GM12878 (cell line): ENCODE measurements at regions not wholly inside any gene's neighbourhood (a gene's known extent, or its start where the extent isn't known, plus 50 kb on each side); places are given as distances from the start of the nearest gene placed in this dataset.

Source experiments
- BHLHE40 ChIP-seq, 2 experiments: fragments of 450-650 bp in 1 of 2; IDR thresholded peaks; 2 replicates each; pipeline ENCODE4 v1.6.1; 2011 to 2017; ENCODE audit warnings: low read depth in 2 of 2, borderline replicate concordance in 1 of 2, improper control_type of control experiment in 1 of 2, low read length in 1 of 2, mild to moderate bottlenecking in 1 of 2
- CBFB ChIP-seq: IDR thresholded peaks from 2 replicates; pipeline ENCODE4 v1.6.1; 2016; ENCODE audit warnings: antibody characterized with exemption, low read depth
- CREB1 ChIP-seq: IDR thresholded peaks from 2 replicates; pipeline ENCODE4 v1.6.1; 2012; ENCODE audit warnings: low read depth, mild to moderate bottlenecking, inconsistent platforms
- EP300 ChIP-seq, 2 experiments: fragments of 150-350 bp in 1 of 2; IDR thresholded peaks; 2 replicates each; pipeline ENCODE4 v1.6.1; 2011 to 2012; ENCODE audit warnings: low read depth in 2 of 2, low read length in 2 of 2, borderline replicate concordance in 1 of 2, improper control_type of control experiment in 1 of 2, inconsistent platforms in 1 of 2; ENCODE audit not compliant: control insufficient read depth in 1 of 2
- EZH2 ChIP-seq: IDR thresholded peaks from 2 replicates; pipeline ENCODE4 v1.6.1; 2012; ENCODE audit warnings: low read depth, mild to moderate bottlenecking, control low read depth, inconsistent platforms, low read length, borderline replicate concordance; ENCODE audit not compliant: control insufficient read depth
- NR2C1 ChIP-seq: fragments of 450-650 bp; IDR thresholded peaks from 2 replicates; pipeline ENCODE4 v1.6.1; 2017; ENCODE audit warnings: antibody characterized with exemption, mild to moderate bottlenecking, moderate library complexity
- POLR2A ChIP-seq: IDR thresholded peaks from 2 replicates; pipeline ENCODE4 v1.6.1; 2011; ENCODE audit warnings: low read depth, mild to moderate bottlenecking, low read length
- POLR2AphosphoS5 ChIP-seq: IDR thresholded peaks from 2 replicates; pipeline ENCODE4 v1.6.1; 2011; ENCODE audit warnings: mild to moderate bottlenecking, low read length, inconsistent platforms
- RAD51 ChIP-seq: fragments of 450-650 bp; IDR thresholded peaks from 2 replicates; pipeline ENCODE4 v1.6.1; 2016; ENCODE audit warnings: moderate library complexity, mild to moderate bottlenecking, inconsistent platforms
- RFX5 ChIP-seq: IDR thresholded peaks from 2 replicates; pipeline ENCODE4 v1.6.1; 2011; ENCODE audit warnings: low read depth, low read length, improper control_type of control experiment
- SP1 ChIP-seq: IDR thresholded peaks from one replicate; pipeline ENCODE4 v1.6.1; 2011; ENCODE audit warnings: low read depth, low read length
- TF ChIP-seq, protein P1 (sequence below): IDR thresholded peaks from 2 replicates; pipeline ENCODE4 v1.6.1; 2011; ENCODE audit warnings: mild to moderate bottlenecking, low read depth, low read length, moderate library complexity; ENCODE audit not compliant: insufficient replicate concordance
- TF ChIP-seq, protein P2 (sequence below), 3 experiments: IDR thresholded peaks in 2 of 3; conservative IDR thresholded peaks in 1 of 3; 2 replicates each; pipeline ENCODE4 v1.5.1; 2011; ENCODE audit warnings: low read depth in 3 of 3, low read length in 3 of 3, mild to moderate bottlenecking in 3 of 3, control low read depth in 2 of 3, moderate library complexity in 2 of 3, inconsistent platforms in 1 of 3, mixed read lengths in 1 of 3; ENCODE audit not compliant: control insufficient read depth in 2 of 3, insufficient read depth in 1 of 3; ENCODE audit errors: extremely low read depth in 1 of 3
- TF ChIP-seq, protein P3 (sequence below): IDR thresholded peaks from 2 replicates; pipeline ENCODE4 v1.6.1; 2012; ENCODE audit warnings: low read depth, low read length, improper control_type of control experiment

DNA sequence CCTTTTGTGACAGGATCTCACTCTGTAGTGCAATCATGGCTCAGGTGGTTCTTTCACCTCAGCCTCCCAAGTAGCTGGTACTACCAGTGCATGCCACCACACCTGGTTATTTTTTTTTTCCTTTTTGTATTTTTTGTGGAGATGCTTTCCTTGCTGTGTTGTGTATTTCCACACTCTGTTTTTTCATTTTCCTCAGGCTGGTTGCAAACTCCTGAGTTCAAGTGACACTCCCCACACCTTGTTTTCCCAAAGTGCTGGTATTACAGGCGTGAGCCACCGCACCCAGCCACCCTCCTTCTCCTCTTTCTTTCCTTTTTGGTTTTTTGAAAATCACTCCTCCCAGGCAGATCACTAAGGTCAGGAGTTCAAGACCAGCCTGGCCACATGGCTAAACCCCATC lies 65.0 kb downstream of the MYCN start:
- TF ChIP-seq RAD51 (no peak), NR2C1 (no peak), RFX5 (no peak), POLR2AphosphoS5 (no peak), POLR2A (no peak), CBFB (no peak), CREB1 (no peak), SP1 (no peak), EP300 (IDR thresholded peaks at IDR 0.05; ENCODE audit: borderline replicate concordance in 1 of 2, control insufficient read depth in 1 of 2, low read depth in 2 of 2, low read length in 2 of 2) (no peak), BHLHE40 (IDR thresholded peaks at IDR 0.05; ENCODE audit: borderline replicate concordance in 1 of 2, low read depth in 2 of 2, low read length in 1 of 2) (no peak), EZH2 (no peak)
- TF ChIP-seq, protein P1, sequence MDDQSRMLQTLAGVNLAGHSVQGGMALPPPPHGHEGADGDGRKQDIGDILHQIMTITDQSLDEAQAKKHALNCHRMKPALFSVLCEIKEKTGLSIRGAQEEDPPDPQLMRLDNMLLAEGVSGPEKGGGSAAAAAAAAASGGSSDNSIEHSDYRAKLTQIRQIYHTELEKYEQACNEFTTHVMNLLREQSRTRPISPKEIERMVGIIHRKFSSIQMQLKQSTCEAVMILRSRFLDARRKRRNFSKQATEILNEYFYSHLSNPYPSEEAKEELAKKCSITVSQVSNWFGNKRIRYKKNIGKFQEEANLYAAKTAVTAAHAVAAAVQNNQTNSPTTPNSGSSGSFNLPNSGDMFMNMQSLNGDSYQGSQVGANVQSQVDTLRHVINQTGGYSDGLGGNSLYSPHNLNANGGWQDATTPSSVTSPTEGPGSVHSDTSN: no peak
- TF ChIP-seq, protein P2, sequence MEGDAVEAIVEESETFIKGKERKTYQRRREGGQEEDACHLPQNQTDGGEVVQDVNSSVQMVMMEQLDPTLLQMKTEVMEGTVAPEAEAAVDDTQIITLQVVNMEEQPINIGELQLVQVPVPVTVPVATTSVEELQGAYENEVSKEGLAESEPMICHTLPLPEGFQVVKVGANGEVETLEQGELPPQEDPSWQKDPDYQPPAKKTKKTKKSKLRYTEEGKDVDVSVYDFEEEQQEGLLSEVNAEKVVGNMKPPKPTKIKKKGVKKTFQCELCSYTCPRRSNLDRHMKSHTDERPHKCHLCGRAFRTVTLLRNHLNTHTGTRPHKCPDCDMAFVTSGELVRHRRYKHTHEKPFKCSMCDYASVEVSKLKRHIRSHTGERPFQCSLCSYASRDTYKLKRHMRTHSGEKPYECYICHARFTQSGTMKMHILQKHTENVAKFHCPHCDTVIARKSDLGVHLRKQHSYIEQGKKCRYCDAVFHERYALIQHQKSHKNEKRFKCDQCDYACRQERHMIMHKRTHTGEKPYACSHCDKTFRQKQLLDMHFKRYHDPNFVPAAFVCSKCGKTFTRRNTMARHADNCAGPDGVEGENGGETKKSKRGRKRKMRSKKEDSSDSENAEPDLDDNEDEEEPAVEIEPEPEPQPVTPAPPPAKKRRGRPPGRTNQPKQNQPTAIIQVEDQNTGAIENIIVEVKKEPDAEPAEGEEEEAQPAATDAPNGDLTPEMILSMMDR (IDR thresholded peaks at IDR 0.05 in 2 of 3, conservative IDR thresholded peaks at IDR 0.05 in 1 of 3; ENCODE audit: control insufficient read depth in 2 of 3, extremely low read depth in 1 of 3, insufficient read depth in 1 of 3, low read depth in 3 of 3, low read length in 3 of 3): no peak
- TF ChIP-seq, protein P3, sequence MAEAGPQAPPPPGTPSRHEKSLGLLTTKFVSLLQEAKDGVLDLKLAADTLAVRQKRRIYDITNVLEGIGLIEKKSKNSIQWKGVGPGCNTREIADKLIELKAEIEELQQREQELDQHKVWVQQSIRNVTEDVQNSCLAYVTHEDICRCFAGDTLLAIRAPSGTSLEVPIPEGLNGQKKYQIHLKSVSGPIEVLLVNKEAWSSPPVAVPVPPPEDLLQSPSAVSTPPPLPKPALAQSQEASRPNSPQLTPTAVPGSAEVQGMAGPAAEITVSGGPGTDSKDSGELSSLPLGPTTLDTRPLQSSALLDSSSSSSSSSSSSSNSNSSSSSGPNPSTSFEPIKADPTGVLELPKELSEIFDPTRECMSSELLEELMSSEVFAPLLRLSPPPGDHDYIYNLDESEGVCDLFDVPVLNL: no peak
